ENCODE measurements at regions not wholly inside any gene's neighbourhood (a gene's known extent, or its start where the extent isn't known, plus 50 kb on each side); places are given as distances from the start of the nearest gene placed in this dataset.

- Histone ChIP-seq H3K79me1 (ENCODE audit: insufficient read depth, low read depth, low read length, poor library complexity, severe bottlenecking) (no peaks in the 10 kb centered on the region), H3K23me2 (ENCODE audit: insufficient read length, low read depth, low read length, poor library complexity, severe bottlenecking) (no peaks in the 10 kb centered on the region), H3K4ac (ENCODE audit: low read depth, low read length) (no peak overlapping the region), H2BK120ac (ENCODE audit: low read depth, low read length, poor library complexity, severe bottlenecking) (no peak overlapping the region), H3K27ac (ENCODE audit: insufficient read length, low read depth, low read length) (no peak overlapping the region), H3K79me2 (ENCODE audit: insufficient read depth, low read length) (no peaks in the 10 kb centered on the region), H3K27me3 (ENCODE audit: insufficient read depth, low read length) (no peaks in the 10 kb centered on the region), H2BK20ac (ENCODE audit: low read depth, low read length, poor library complexity, severe bottlenecking) (no peak overlapping the region), H2AFZ (ENCODE audit: low read length) (no peak overlapping the region), H4K20me1 (ENCODE audit: control insufficient read depth, insufficient read depth, insufficient read length) (no peaks in the 10 kb centered on the region), H3K56ac (ENCODE audit: insufficient read length, low read depth, low read length) (no peak overlapping the region), H2BK12ac (ENCODE audit: insufficient read length, low read depth, low read length) (no peak overlapping the region), H2AK5ac (ENCODE audit: insufficient read length, low read length) (no peak overlapping the region), H2BK15ac (ENCODE audit: low read depth, low read length) (no peak overlapping the region), H3K9me3 (ENCODE audit: control insufficient read depth, low read depth, low read length) (no peaks in the 10 kb centered on the region), H3K23ac (ENCODE audit: insufficient read length, low read depth, low read length) (no peak overlapping the region), H3K4me2 (ENCODE audit: insufficient read depth, insufficient read length, low read length) (no peak overlapping the region), H3T11ph (ENCODE audit: low read length) (no peak overlapping the region), H3K9ac (ENCODE audit: extremely low read depth, insufficient read length, low read length) (no peak overlapping the region), H3K18ac (ENCODE audit: insufficient read length, low read depth, low read length) (no peak overlapping the region), H4K5ac (ENCODE audit: insufficient read length, low read depth, low read length) (no peak overlapping the region), H3K14ac (ENCODE audit: insufficient read depth, low read length) (no peak overlapping the region), H4K91ac (ENCODE audit: insufficient read length, low read depth, low read length) (no peak overlapping the region), H2BK5ac (ENCODE audit: insufficient read length, low read length) (no peak overlapping the region), H4K8ac (replicated peaks; ENCODE audit: insufficient read length, low read depth, low read length) (no peak overlapping the region), H3K4me1 (ENCODE audit: insufficient read depth, low read length) (no peaks in the 10 kb centered on the region; the same call in 1 of the 2 replicates)
- DNase-seq = no peak
- no peak overlapping the region for H3K4me3 Mint-ChIP-seq
- no peaks in the 10 kb centered on the region; a peak in 1 of 5 replicates for H3K9me3 Mint-ChIP-seq
- no peak for TF ChIP-seq CTCF (conservative IDR thresholded peaks at IDR 0.05)
- WGBS (ENCODE audit: extremely low coverage, insufficient read length, low lambda C conversion rate) = no CpG with 5 or more reads among the region's 7 CpGs
- peaks cover 10% of the 10 kb centered on the region for H3K27me3 Mint-ChIP-seq (ENCODE audit: low read depth)
- no peak overlapping the region for H3K27ac Mint-ChIP-seq
- peaks cover 25 to 29% of the 10 kb centered on the region in 2 experiments for H3K4me1 Mint-ChIP-seq
- no peaks in the 10 kb centered on the region for H3K36me3 Mint-ChIP-seq (ENCODE audit: insufficient read depth in 1 of 3, low read depth in 3 of 3)
These were observed 568.0 kb upstream of the KLF4 start for GRCh38 chr9:108057421-108058134.
